ENCODE measurements at regions not wholly inside any gene's neighbourhood (a gene's known extent, or its start where the extent isn't known, plus 50 kb on each side); places are given as distances from the start of the nearest gene placed in this dataset.

- TF ChIP-seq, protein P1, sequence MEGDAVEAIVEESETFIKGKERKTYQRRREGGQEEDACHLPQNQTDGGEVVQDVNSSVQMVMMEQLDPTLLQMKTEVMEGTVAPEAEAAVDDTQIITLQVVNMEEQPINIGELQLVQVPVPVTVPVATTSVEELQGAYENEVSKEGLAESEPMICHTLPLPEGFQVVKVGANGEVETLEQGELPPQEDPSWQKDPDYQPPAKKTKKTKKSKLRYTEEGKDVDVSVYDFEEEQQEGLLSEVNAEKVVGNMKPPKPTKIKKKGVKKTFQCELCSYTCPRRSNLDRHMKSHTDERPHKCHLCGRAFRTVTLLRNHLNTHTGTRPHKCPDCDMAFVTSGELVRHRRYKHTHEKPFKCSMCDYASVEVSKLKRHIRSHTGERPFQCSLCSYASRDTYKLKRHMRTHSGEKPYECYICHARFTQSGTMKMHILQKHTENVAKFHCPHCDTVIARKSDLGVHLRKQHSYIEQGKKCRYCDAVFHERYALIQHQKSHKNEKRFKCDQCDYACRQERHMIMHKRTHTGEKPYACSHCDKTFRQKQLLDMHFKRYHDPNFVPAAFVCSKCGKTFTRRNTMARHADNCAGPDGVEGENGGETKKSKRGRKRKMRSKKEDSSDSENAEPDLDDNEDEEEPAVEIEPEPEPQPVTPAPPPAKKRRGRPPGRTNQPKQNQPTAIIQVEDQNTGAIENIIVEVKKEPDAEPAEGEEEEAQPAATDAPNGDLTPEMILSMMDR (IDR thresholded peaks at IDR 0.05; ENCODE audit: low read depth, low read length, missing control alignments): no peak
- DNase-seq (ENCODE audit: low read depth): no peak
- H3K4me3 ChIP-seq (ENCODE audit: low read depth, low read length): no peak overlapping the region
Observed at GRCh38 chr21:41632748-41633475, 125.0 kb upstream of the TMPRSS2 start.

DNA sequence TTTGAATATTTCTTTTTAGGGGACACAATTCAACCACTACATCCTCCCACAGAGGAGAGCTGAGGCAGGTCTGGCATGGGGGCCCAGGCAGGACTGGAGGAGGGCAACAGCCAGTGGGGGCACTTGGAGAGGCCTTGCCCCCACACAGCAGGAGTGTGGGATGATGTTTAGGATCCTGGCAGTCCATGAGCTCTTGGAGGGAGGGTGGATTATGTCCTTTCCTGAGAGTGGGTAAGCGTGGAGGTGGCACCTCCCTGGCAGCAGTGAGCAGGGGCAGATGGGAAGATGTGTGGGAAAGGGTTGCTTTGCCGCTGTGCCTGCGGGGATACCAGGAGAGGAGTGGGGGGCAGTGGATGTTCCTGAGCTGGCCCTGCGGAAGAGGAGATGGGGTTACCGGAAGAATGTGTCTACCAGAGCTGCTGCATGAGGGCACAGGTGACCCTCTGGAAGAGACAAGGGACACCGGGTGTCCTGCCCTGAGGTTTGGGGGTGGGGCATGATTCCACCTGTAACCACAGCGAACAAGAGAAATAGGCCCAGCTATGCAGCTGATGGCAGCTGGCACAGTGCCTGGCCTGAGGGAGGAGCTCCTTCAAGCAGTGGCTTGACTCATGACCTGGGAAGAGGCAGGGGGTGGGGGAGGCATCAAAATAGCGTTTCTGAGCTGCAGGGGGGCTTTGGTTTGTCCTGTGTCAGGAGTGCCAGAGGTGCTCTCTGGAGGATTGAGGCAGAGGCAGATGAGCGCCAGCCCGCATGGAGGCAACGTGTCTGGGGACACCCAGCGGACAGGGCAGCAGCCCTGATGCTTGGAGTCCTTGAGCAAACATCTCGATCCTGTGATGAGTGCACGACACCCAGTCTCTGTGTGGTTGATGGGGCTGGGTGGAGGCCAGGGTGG, 123.9 kb upstream of the TMPRSS2 start:
- H3K4me3 ChIP-seq (ENCODE audit: low read depth, low read length): no peak overlapping the region
- no peak for DNase-seq (ENCODE audit: low read depth)
- TF ChIP-seq, protein P1 (IDR thresholded peaks at IDR 0.05; ENCODE audit: low read depth, low read length, missing control alignments): no peak

GRCh38 chr21:41630917-41631316, 123.0 kb upstream of the TMPRSS2 start:
- TF ChIP-seq, protein P1 (IDR thresholded peaks at IDR 0.05; ENCODE audit: low read depth, low read length, missing control alignments): no peak
- no peak overlapping the region for H3K4me3 ChIP-seq (ENCODE audit: low read depth, low read length)
- DNase-seq (ENCODE audit: low read depth): no peak

GRCh38 chr21:41630249-41630648, 122.3 kb upstream of the TMPRSS2 start:
- no peak for DNase-seq (ENCODE audit: low read depth)
- no peak overlapping the region for H3K4me3 ChIP-seq (ENCODE audit: low read depth, low read length)
- TF ChIP-seq, protein P1 (IDR thresholded peaks at IDR 0.05; ENCODE audit: low read depth, low read length, missing control alignments): no peak

GRCh38 chr21:41628256-41628655, 120.3 kb upstream of the TMPRSS2 start:
- TF ChIP-seq, protein P1 (IDR thresholded peaks at IDR 0.05; ENCODE audit: low read depth, low read length, missing control alignments): no peak
- no peak overlapping the region for H3K4me3 ChIP-seq (ENCODE audit: low read depth, low read length)
- DNase-seq (ENCODE audit: low read depth): no peak

- DNase-seq (ENCODE audit: low read depth): no peak
- no peak overlapping the region for H3K4me3 ChIP-seq (ENCODE audit: low read depth, low read length)
- TF ChIP-seq, protein P1 (IDR thresholded peaks at IDR 0.05; ENCODE audit: low read depth, low read length, missing control alignments): no peak
Observed at GRCh38 chr21:41627428-41627827, 119.5 kb upstream of the TMPRSS2 start.
